HG02870 (cell line): ENCODE measurements at regions not wholly inside any gene's neighbourhood (a gene's known extent, or its start where the extent isn't known, plus 50 kb on each side); places are given as distances from the start of the nearest gene placed in this dataset.

Experiments used
- ATAC-seq: cut with Tn5 transposase; IDR thresholded peaks from one replicate; pipeline ENCODE4 v1.9.1; 2021; ENCODE audit warnings: mild to moderate bottlenecking, moderate library complexity; ENCODE audit not compliant: unreplicated experiment

- ATAC-seq: no peak
Observed at GRCh38 chr2:226076529-226076928, 677.0 kb downstream of the NYAP2 start.

DNA sequence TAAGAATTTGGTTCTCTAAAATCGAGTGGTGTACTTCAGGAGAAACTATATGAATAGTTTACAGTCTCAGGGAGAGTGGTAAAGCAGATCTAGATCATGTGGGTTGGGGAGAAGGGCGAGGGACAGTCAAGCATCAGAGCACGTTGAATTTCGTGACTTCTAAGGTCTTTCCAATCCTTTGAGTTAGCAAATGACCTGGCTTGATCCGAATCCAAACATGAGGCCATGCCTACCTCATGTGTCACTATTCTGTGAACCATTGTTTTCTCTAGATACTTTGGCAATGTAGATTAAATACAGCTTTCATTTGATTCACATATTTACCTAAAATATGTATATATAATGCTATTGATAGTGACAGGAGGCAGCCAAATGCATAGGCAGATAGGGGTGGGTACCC, 674.9 kb downstream of the NYAP2 start:
- ATAC-seq: no peak

- ATAC-seq: no peak
Observed at GRCh38 chr2:226073496-226074160, 674.1 kb downstream of the NYAP2 start.

DNA sequence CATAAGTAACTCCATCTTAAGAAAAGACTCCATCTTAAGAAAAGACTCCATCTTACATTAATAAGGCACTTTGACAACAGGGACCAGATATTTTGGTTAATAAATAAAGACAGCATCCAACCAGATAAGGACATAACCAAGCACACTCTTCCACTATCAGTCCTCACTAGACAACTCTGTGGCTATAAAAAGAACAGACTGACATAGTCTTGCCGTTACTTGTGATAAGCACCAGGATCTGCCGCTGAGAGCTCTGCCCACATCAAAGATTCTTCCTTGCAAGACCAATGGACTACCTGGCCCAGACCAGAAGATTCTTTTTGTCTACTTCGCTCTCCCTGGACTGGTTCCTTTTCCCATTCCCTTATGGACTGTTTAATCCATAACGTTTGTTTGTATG, 667.4 kb downstream of the NYAP2 start:
- ATAC-seq: no peak

- ATAC-seq: no peak
Observed at GRCh38 chr2:226066391-226066790, 666.9 kb downstream of the NYAP2 start.

- ATAC-seq: no peak
Observed at GRCh38 chr2:226064932-226065570, 665.5 kb downstream of the NYAP2 start.

DNA sequence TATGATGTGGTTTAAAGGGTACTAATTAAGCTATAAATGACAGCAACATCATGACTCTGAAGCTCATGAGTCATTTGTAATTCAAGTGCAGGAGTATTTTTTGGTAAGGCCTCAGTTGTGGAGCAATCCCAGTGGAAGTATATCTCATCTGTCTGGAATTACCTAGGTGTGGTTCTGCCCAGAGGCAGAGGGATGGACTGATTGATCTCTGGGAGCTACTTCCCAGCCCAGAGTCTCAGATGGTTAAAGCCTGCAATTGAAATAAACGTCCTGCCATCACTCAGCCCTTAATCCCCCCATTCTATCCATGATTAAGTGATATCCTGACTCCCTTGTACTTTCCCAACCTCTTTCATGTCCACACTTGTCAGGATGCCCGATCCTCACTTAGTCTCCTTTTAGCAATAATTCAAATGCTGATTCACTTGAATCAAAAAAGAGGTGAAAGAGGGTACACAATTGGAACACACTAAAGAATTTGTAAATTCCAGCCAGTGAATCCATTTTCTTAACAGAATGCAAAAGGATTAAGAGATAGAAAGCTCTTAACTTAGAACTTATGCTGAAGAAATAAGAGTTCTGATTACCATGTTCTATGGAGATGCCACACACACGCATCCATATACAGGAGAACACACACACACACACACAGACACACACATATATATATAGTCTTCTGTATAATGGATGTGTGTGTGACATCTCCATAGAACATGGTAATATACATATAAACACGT, 664.4 kb downstream of the NYAP2 start:
- ATAC-seq: no peak

DNA sequence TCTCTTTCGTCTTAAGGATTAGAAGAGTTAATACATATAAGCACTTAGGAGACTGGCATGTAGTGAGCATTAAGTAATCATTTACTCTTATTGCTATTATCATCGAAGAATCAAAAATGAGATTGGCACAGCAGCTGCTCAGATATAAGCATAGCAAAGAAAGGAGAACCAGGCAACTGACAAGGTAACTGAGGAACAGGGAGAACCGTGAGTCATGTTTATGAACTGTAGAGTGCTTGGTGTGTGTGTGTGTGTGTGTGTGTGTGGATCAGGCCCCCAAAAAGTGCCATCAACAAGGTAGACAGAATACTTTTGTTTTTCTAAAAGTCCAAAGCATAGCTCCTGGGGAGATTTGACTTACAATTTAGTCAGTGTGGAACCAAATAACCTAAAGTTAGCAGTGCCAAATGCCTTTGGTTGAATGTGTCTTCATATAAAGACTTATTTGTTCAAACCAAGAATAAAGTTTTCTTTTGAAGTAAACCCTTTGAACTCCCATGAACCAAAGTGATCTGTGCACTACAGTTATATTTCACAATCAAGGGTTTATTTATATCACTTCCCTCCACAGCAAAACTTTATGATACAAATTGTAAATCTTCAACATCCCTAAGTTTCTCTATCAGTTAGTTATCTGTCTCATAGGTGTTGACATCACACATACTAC, 660.6 kb downstream of the NYAP2 start:
- ATAC-seq: no peak

DNA sequence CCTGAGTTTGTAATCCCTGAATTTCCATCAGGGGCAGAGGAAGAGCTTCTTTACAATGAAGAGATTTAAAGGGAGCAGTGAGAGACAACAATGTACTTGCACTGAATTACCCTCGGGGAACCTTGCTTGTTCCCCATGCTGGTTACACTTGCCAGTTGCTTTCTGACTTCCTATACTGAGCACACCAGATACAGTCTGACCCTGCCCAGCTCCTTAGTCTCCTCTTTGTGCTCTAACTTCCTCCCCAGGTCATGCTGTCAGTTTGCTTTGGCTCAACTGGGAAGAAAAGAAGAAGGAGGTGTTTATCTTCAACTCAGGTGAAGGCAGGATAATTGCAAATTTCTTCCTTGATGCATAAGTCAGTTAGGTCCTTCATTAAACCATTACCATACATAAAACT, 658.4 kb downstream of the NYAP2 start:
- no peak for ATAC-seq

GRCh38 chr2:226057365-226057764, 657.9 kb downstream of the NYAP2 start:
- ATAC-seq: no peak

- no peak for ATAC-seq
Observed at GRCh38 chr2:226052772-226053416, 653.4 kb downstream of the NYAP2 start.

- no peak for ATAC-seq
Observed at GRCh38 chr2:226050822-226051221, 651.3 kb downstream of the NYAP2 start.

DNA sequence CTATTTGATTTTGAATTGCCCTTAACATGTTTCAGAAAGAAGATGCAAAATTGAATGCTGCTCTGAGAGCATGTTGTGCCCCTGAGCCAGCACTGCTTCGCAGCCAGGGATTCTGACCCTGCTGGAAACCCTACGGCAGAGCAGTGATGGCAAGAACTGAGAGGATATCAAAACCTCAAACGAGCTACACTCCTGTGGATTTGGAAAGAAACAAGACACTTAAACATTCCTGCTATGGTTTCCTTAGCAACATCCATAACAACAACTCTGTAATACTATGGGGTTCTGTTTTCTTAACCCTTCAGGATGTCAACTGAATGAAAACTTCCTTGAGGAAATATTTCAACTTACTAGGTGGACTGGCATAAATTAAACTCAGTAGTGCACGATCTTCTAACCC, 649.1 kb downstream of the NYAP2 start:
- no peak for ATAC-seq

GRCh38 chr2:226045080-226045479, 645.6 kb downstream of the NYAP2 start:
- no peak for ATAC-seq

DNA sequence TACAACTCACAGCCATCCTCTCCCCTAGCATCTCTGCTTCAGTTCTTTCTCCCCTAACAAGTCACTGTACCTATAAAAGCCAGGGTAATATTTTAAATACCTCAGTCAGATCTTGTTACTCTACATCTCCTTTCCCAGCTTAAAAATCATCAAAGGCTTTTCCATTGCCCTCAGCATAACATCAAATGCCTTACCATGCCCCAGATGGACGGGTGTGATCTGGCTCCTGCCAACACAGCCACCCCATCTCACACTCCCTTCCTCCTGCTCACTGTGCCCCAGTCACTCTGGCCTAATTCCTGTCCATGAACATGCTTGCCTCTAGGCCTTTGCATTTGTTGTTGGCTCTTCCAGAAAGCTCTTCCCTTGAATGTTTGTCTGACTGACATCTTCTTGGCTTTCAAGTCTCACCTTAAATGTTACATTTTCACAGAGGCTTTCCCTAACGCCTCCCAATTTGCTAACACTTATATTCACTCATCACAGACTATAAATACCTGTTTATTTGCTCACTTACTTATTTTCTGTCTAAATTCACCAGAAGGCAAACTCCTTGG, 640.9 kb downstream of the NYAP2 start:
- ATAC-seq: no peak

- no peak for ATAC-seq
Observed at GRCh38 chr2:226037526-226037925, 638.0 kb downstream of the NYAP2 start.

GRCh38 chr2:226031647-226032501, 632.4 kb downstream of the NYAP2 start:
- ATAC-seq: no peak

- ATAC-seq: peak; percentile 44
Observed at GRCh38 chr2:226030788-226031646, 631.5 kb downstream of the NYAP2 start.

GRCh38 chr2:226030369-226030768, 630.9 kb downstream of the NYAP2 start:
- ATAC-seq: no peak
